ENCODE measurements at regions not wholly inside any gene's neighbourhood (a gene's known extent, or its start where the extent isn't known, plus 50 kb on each side); places are given as distances from the start of the nearest gene placed in this dataset.

GRCh38 chr9:29966247-29966646 is 2393.0 kb upstream of the C9orf72 start:
- TF ChIP-seq CTCF (IDR thresholded peaks at IDR 0.05) (no peak), POLR2A (IDR thresholded peaks at IDR 0.05) (no peak)

Measured in lower leg skin (tissue), 3 donors.